ENCODE measurements at regions not wholly inside any gene's neighbourhood (a gene's known extent, or its start where the extent isn't known, plus 50 kb on each side); places are given as distances from the start of the nearest gene placed in this dataset.

DNA sequence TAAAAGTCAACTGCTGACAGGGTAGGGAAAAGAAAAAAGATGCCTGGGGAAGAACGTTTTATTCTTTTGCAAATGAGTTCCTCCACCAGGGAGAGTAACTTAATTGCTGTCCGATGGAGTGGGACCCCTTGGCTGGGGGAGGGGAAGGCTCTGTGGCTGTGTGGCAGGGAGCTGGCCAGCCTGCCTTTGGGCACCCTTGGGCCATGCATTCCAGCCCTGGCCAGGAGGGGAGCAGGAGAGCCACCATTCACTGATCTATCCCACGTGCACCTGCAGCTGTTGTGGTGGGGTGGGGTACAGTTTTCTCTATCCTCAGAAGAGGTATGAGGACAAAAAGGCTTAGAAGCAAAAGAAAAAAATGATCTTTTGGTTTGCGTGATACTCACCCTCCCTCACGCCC, 116.9 kb downstream of the KCNK1 start:
- TF ChIP-seq, protein P1, sequence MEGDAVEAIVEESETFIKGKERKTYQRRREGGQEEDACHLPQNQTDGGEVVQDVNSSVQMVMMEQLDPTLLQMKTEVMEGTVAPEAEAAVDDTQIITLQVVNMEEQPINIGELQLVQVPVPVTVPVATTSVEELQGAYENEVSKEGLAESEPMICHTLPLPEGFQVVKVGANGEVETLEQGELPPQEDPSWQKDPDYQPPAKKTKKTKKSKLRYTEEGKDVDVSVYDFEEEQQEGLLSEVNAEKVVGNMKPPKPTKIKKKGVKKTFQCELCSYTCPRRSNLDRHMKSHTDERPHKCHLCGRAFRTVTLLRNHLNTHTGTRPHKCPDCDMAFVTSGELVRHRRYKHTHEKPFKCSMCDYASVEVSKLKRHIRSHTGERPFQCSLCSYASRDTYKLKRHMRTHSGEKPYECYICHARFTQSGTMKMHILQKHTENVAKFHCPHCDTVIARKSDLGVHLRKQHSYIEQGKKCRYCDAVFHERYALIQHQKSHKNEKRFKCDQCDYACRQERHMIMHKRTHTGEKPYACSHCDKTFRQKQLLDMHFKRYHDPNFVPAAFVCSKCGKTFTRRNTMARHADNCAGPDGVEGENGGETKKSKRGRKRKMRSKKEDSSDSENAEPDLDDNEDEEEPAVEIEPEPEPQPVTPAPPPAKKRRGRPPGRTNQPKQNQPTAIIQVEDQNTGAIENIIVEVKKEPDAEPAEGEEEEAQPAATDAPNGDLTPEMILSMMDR (IDR thresholded peaks at IDR 0.05), result no peak
- TF ChIP-seq EZH2 (IDR thresholded peaks at IDR 0.05; ENCODE audit: borderline replicate concordance, insufficient read depth, low read depth, low read length, poor library complexity, severe bottlenecking), result no peak

All from B cell (primary cell).